Spleen (tissue), 11 donors: ENCODE measurements at regions not wholly inside any gene's neighbourhood (a gene's known extent, or its start where the extent isn't known, plus 50 kb on each side); places are given as distances from the start of the nearest gene placed in this dataset.

Experiments
- DNase-seq: peaks from one replicate; pipeline ENCODE4 v3.0.0-alpha.2; 2020
- H3K27ac ChIP-seq, 8 donors: fragments of 200-600 bp; sonication (generic) in 7 of 8; 1 replicate in 4 of 8; 2 replicates in 4 of 8; pipeline versions ENCODE4 v1.5.0 to v1.8.0; 2016 to 2021; ENCODE audit warnings: inconsistent platforms in 4 of 8, mild to moderate bottlenecking in 4 of 8, moderate library complexity in 1 of 8
- H3K27me3 ChIP-seq, 7 donors: fragments of 200-600 bp; sonication (generic) in 6 of 7; replicated peaks in 1 of 7; 1 replicate in 4 of 7; 2 replicates in 3 of 7; pipeline versions ENCODE4 v1.5.0 to v1.8.0; 2016 to 2021; ENCODE audit warnings: inconsistent platforms in 3 of 7, mild to moderate bottlenecking in 1 of 7
- H3K36me3 ChIP-seq, 6 donors: fragments of 200-600 bp; sonication (generic) in 5 of 6; 1 replicate in 4 of 6; 2 replicates in 2 of 6; pipeline versions ENCODE4 v1.5.0 to v1.8.0; 2016 to 2021; ENCODE audit warnings: inconsistent platforms in 2 of 6
- H3K4me1 ChIP-seq, 6 donors: fragments of 200-600 bp; sonication (generic) in 5 of 6; 1 replicate in 3 of 6; 2 replicates in 3 of 6; pipeline versions ENCODE4 v1.5.0 to v1.8.0; 2016 to 2021; ENCODE audit warnings: inconsistent platforms in 3 of 6
- H3K4me3 ChIP-seq, 8 donors: fragments of 200-600 bp; sonication (generic) in 7 of 8; 1 replicate in 4 of 8; 2 replicates in 4 of 8; pipeline versions ENCODE4 v1.5.0 to v1.8.0; 2016 to 2021; ENCODE audit warnings: inconsistent platforms in 4 of 8, mild to moderate bottlenecking in 4 of 8, moderate library complexity in 2 of 8
- H3K9me3 ChIP-seq, 8 donors: fragments of 200-600 bp; sonication (generic) in 7 of 8; 1 replicate in 4 of 8; 2 replicates in 4 of 8; pipeline versions ENCODE4 v1.5.0 to v1.8.0; 2016 to 2021; ENCODE audit warnings: inconsistent platforms in 4 of 8
- POLR2A ChIP-seq, 3 donors: fragments of 450-650 bp; IDR thresholded peaks; one replicate each; pipeline ENCODE4 v1.5.1; 2017; ENCODE audit warnings: antibody characterized with exemption in 3 of 3, mild to moderate bottlenecking in 1 of 3
- POLR2AphosphoS5 ChIP-seq, 3 donors: sonication (generic); formaldehyde crosslinking; IDR thresholded peaks; one replicate each; pipeline ENCODE4 v1.5.1; 2017; ENCODE audit warnings: antibody characterized with exemption in 3 of 3
- WGBS, 5 donors: extraction: QIAGEN DNeasy Blood & Tissue Kit in 3 of 5; methylation state at CpG; one replicate each; pipeline versions ENCODE4 v1.1.5 to v1.1.7; 2013 to 2018; 5-methylcytosine and 5-hydroxymethylcytosine counted together
- intact Hi-C: fragments of 100-400 bp; cut with DNase I; formaldehyde crosslinking; loops from one replicate; pipeline ENCODE4 v1.15.0; 2023; ENCODE audit warnings: low total_unique reads
- TF ChIP-seq, protein P1 (sequence below), 11 experiments: fragments of 200-600 bp in 7 of 11; fragments of 450-650 bp in 4 of 11; sonication (generic) in 4 of 11; IDR thresholded peaks in 8 of 11; conservative IDR thresholded peaks in 3 of 11; 1 replicate in 7 of 11; 2 replicates in 4 of 11; pipeline versions ENCODE4 v1.4.0 to v1.8.0; 2016 to 2021; ENCODE audit warnings: antibody characterized with exemption in 11 of 11, inconsistent platforms in 4 of 11, mild to moderate bottlenecking in 1 of 11
- donor health status: healthy with polysubstance abuse.
- donor health status: DM: no; HTN: no; CAD: no; lungs with moderate emphysema.
- donor health status: DM: no; HTN: no; CAD: no.
- donor health status: Bipolar disorder and iron deficiency.
- donor health status: healthy.
- donor health status: DM: no; HTN: no; CAD: no.
- donor health status: DM: yes; HTN: yes; CAD: no.

DNA sequence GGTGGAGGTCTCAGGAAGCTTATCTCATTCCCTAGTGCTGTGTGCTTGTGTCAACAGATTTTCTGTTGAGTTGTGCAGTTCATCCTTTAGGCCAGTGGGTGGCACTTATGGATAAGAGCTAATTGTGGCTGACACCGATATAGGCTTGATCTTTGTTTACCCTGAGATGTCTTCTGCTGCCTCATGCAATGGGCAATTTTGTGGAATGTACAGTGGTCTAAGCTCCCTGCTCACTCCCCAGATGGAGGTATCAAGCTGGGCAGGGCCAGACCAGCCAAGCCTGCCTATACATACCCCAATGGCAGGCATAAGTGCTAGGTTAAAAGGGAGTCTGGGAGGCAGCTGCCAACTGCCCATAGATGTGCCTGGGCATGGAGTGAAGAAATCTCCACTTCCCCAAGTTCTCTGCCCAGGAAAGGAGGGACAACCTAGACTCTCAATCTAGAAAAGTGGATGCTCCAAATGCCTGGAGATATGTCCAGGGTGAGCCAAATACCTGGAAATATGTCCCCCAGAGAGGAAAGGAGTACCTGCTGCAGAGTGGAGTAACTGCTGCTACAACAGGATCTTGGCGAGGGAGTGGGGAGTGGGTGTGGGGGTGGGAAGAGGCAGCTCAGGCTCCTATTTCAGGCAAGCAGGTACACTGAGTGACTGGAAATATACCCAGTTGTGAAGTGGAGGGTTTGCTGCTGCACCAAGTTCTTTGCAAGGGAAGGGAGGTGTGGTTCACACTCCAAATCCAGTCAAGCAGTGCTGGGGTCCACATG is 53.2 kb upstream of the ARG1 start:
- H3K9me3 ChIP-seq: peaks cover 0 to 15% (median 6%) of the 10 kb centered on the region in 8 donors
- no peak overlapping the region for H3K27ac ChIP-seq
- H3K4me3 ChIP-seq: no peak overlapping the region
- H3K27me3 ChIP-seq: no peaks in the 10 kb centered on the region
- WGBS, 5 donors: 52 to 63% (median 62%) methylated on average over 2 of the region's 2 CpGs
- peaks cover 0 to 6% (median 0%) of the 10 kb centered on the region in 6 donors for H3K4me1 ChIP-seq
- no peaks in the 10 kb centered on the region for H3K36me3 ChIP-seq
- intact Hi-C loops: no loop called here
- no peak for DNase-seq
- TF ChIP-seq POLR2A (IDR thresholded peaks at IDR 0.05) (no peak), POLR2AphosphoS5 (IDR thresholded peaks at IDR 0.05) (no peak)
- TF ChIP-seq, protein P1, sequence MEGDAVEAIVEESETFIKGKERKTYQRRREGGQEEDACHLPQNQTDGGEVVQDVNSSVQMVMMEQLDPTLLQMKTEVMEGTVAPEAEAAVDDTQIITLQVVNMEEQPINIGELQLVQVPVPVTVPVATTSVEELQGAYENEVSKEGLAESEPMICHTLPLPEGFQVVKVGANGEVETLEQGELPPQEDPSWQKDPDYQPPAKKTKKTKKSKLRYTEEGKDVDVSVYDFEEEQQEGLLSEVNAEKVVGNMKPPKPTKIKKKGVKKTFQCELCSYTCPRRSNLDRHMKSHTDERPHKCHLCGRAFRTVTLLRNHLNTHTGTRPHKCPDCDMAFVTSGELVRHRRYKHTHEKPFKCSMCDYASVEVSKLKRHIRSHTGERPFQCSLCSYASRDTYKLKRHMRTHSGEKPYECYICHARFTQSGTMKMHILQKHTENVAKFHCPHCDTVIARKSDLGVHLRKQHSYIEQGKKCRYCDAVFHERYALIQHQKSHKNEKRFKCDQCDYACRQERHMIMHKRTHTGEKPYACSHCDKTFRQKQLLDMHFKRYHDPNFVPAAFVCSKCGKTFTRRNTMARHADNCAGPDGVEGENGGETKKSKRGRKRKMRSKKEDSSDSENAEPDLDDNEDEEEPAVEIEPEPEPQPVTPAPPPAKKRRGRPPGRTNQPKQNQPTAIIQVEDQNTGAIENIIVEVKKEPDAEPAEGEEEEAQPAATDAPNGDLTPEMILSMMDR (IDR thresholded peaks at IDR 0.05 in 8 of 11, conservative IDR thresholded peaks at IDR 0.05 in 3 of 11): peak; percentile 24 to 70 (median 53)
